Heart right ventricle (tissue), 16 donors: ENCODE measurements at regions not wholly inside any gene's neighbourhood (a gene's known extent, or its start where the extent isn't known, plus 50 kb on each side); places are given as distances from the start of the nearest gene placed in this dataset.

ENCODE experiments used
- ATAC-seq, 8 donors: fragments of 200-7000 bp; cut with Tn5 transposase; one replicate each; pipeline ENCODE4 v1.9.1; 2020; ENCODE audit warnings: mild to moderate bottlenecking in 8 of 8, moderate library complexity in 8 of 8, moderate number of reproducible peaks in 1 of 8
- DNase-seq, 2 donors: peaks; one replicate each; pipeline ENCODE4 v3.0.0-alpha.2; 2020
- H3K27ac ChIP-seq, 10 donors: fragments of 200-600 bp; sonication (generic) in 2 of 10; one replicate each; pipeline versions ENCODE4 v1.5.0 to v1.8.0; 2020 to 2022; ENCODE audit warnings: mild to moderate bottlenecking in 3 of 10
- H3K27me3 ChIP-seq, 7 donors: fragments of 200-600 bp; one replicate each; pipeline ENCODE4 v1.8.0; 2021 to 2022; ENCODE audit warnings: mild to moderate bottlenecking in 2 of 7
- H3K36me3 ChIP-seq, 9 donors: fragments of 200-600 bp; sonication (generic) in 1 of 9; one replicate each; pipeline versions ENCODE4 v1.5.0 to v1.8.0; 2020 to 2022; ENCODE audit warnings: mild to moderate bottlenecking in 2 of 9
- H3K4me1 ChIP-seq, 9 donors: fragments of 200-600 bp; sonication (generic) in 1 of 9; one replicate each; pipeline versions ENCODE4 v1.5.0 to v1.8.0; 2020 to 2022; ENCODE audit warnings: mild to moderate bottlenecking in 4 of 9
- H3K4me3 ChIP-seq, 10 donors: fragments of 200-600 bp; sonication (generic) in 2 of 10; one replicate each; pipeline versions ENCODE4 v1.5.0 to v1.8.0; 2020 to 2022; ENCODE audit warnings: mild to moderate bottlenecking in 7 of 10, moderate library complexity in 2 of 10
- H3K9me3 ChIP-seq, 11 donors: fragments of 200-600 bp in 10 of 11; sonication (generic) in 2 of 11; one replicate each; pipeline versions ENCODE4 v1.5.0 to v1.8.0; 2013 to 2022; ENCODE audit warnings: mild to moderate bottlenecking in 2 of 11, control low read depth in 1 of 11, moderate library complexity in 1 of 11
- WGBS, 2 donors: extraction: QIAGEN DNeasy Blood & Tissue Kit; methylation state at CpG; one replicate each; pipeline ENCODE4 v1.1.7; 2013; ENCODE audit warnings: inconsistent platforms in 1 of 2; 5-methylcytosine and 5-hydroxymethylcytosine counted together
- intact Hi-C, 10 donors: fragments of 100-400 bp; cut with DNase I; formaldehyde crosslinking; loops; one replicate each; pipeline versions ENCODE4 v1.11.1 to v1.14.2; 2022
- TF ChIP-seq, protein P1 (sequence below), 9 donors: fragments of 200-600 bp; sonication (generic) in 2 of 9; IDR thresholded peaks; one replicate each; pipeline versions ENCODE4 v1.5.0 to v1.8.0; 2021 to 2022; ENCODE audit warnings: antibody characterized with exemption in 9 of 9, mild to moderate bottlenecking in 5 of 9, moderate library complexity in 1 of 9
- donor health status: Arrhythmogenic right ventricular cardiomyopathy.
- donor health status: ischemic (EF 13 %, LVEDD 7.1; RV severe dilation, severe dysfunction).
- donor health status: healthy with polysubstance abuse.
- donor health status: DM: no; HTN: yes; CAD: no.
- donor health status: DM: no; HTN: no; CAD: no.
- donor health status: ischemic (EF 25% LVEDD 6.9; RV normal size, moderate dysfunction).
- donor health status: ischemic (EF 25% LVEDD 5.7; RV mildly dilated, moderate dysfunction).
- donor health status: healthy.
- donor health status: DM: yes; HTN: yes; CAD: no.
- donor health status: Ischemic cardiomyopathy.
- donor health status: ischemic (EF 35%, LVEDD 5.7; RV mildly dilated, moderate dysfunction).
- donor health status: nonischemic (EF 11% LVEDD 7.7; RV severe dilation, severe dysfunction).
- donor health status: DM: yes; HTN: yes; CAD: no.
- donor health status: PGD.
- donor health status: ischemic (EF 29% LVEDD 5.4; RV normal size, mild dysfunction).
- donor health status: nonischemic (EF 23%, LVEDD 6.1; RV moderate dilation, normal function).

DNA sequence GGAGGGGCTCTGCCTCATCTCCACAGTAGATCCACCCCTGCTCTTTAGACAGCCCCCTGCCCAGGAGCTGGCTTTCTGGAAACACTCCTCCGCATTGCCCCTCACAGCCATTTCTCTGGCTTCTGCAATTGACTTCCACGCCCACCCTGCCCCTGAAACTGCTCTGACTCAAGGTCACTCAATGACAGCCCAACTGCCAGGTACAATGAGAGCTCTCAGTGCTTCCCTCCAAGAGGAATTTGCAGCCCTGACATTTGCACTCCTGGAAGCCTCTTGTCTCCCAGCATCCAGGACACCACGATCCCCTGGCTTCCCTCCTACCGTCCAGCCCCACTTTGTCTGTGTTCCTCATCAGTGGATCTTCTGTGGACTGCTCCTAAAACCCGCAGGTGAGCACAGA, 421.5 kb downstream of the SOX9 start:
- H3K9me3 ChIP-seq: peaks cover 0 to 7% (median 0%) of the 10 kb centered on the region in 11 donors
- peaks cover 0 to 10% (median 4%) of the 10 kb centered on the region in 9 donors for H3K4me1 ChIP-seq
- TF ChIP-seq, protein P1, sequence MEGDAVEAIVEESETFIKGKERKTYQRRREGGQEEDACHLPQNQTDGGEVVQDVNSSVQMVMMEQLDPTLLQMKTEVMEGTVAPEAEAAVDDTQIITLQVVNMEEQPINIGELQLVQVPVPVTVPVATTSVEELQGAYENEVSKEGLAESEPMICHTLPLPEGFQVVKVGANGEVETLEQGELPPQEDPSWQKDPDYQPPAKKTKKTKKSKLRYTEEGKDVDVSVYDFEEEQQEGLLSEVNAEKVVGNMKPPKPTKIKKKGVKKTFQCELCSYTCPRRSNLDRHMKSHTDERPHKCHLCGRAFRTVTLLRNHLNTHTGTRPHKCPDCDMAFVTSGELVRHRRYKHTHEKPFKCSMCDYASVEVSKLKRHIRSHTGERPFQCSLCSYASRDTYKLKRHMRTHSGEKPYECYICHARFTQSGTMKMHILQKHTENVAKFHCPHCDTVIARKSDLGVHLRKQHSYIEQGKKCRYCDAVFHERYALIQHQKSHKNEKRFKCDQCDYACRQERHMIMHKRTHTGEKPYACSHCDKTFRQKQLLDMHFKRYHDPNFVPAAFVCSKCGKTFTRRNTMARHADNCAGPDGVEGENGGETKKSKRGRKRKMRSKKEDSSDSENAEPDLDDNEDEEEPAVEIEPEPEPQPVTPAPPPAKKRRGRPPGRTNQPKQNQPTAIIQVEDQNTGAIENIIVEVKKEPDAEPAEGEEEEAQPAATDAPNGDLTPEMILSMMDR (IDR thresholded peaks at IDR 0.05): no peak
- no peaks in the 10 kb centered on the region for H3K36me3 ChIP-seq
- no peak overlapping the region for H3K27ac ChIP-seq
- H3K4me3 ChIP-seq: no peak overlapping the region
- peaks cover 0 to 17% (median 5%) of the 10 kb centered on the region in 7 donors for H3K27me3 ChIP-seq
- DNase-seq (no peak), ATAC-seq (no peak)
- WGBS, 2 donors: 76 to 79% methylated on average over 5 of the region's 5 CpGs
- intact Hi-C loops: loop anchor here in 9 of 10 donors (5.0 to 10.0 kb wide), 10 partner anchors 418 to 1908 kb away; partner anchors contain the start of gene SOX9 (in 2 of the 9)

DNA sequence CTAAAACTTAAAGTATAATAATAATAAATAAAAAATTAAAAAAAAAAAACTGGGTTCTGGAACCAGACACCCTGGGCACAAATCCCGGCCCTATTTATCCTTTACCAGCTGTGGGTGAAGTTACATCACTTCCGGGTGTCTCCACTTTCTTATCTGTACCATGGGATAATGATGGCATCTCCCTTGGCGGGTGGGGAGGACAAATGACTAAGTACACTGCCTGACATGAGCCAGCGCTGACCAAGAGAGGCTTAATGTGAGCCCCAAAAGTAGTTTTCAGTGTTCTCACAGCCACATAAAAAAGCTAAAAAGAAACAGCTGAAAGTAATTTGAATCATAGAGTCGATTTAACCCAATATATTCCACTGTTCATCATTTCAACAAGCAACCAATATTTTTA, 424.9 kb downstream of the SOX9 start:
- Histone ChIP-seq H3K27me3 (peaks cover 0 to 5% (median 3%) of the 10 kb centered on the region in 7 donors), H3K4me3 (no peak overlapping the region), H3K27ac (no peak overlapping the region), H3K36me3 (no peaks in the 10 kb centered on the region), H3K9me3 (peaks cover 0 to 7% (median 0%) of the 10 kb centered on the region in 11 donors), H3K4me1 (peaks cover 0 to under 1% (median 0%) of the 10 kb centered on the region in 9 donors)
- no peak for DNase-seq
- WGBS, 2 donors: 86 to 88% methylated on average over 5 of the region's 5 CpGs
- intact Hi-C loops: loop anchor here in 5 of 10 donors (10.0 kb wide), 5 partner anchors 421 to 1911 kb away; partner anchors contain the start of gene SOX9 (in 1 of the 5)
- TF ChIP-seq, protein P1 (IDR thresholded peaks at IDR 0.05): no peak
- no peak for ATAC-seq

DNA sequence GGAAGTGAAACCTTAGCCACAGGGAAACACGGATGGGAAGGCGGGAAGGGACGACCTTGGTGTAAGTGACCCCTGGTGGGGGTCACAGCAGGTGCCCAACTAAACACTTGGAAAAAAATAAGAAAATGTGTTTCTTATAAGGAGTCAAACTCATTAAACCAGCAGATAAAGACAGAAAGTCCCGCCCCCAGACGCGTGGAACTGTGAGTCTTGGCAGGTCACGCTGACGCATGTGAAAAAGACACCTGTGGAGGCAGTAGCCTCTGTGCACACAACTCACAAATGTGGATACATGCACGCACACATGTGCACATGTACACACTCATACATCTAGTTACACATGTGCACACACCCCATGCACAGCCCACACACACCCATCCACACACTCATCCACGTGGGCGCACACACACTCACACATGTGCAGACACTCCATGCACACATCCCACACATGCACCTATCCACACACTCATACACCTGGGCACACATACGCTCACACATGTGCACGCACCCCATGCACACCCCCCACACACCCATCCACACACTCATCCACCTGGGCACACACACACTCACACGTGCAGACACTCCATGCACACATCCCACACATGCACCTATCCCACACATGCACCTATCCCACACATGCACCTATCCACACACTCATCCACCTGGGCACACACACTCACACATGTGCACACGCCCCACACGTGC, 432.4 kb downstream of the SOX9 start:
- Histone ChIP-seq H3K27ac (no peak overlapping the region), H3K4me3 (no peak overlapping the region), H3K9me3 (no peaks in the 10 kb centered on the region), H3K36me3 (no peaks in the 10 kb centered on the region), H3K27me3 (peaks cover 0 to 25% (median 9%) of the 10 kb centered on the region in 7 donors), H3K4me1 (no peaks in the 10 kb centered on the region)
- TF ChIP-seq, protein P1 (IDR thresholded peaks at IDR 0.05): no peak
- WGBS, 2 donors: 91 to 92% methylated on average over 16 of the region's 16 CpGs
- ATAC-seq (peak in 1 of 8 donors; percentile 7), DNase-seq (no peak)
- intact Hi-C loops: loop anchor here in 4 of 10 donors (10.0 kb wide), 3 partner anchors 102 to 612 kb away; partner anchors contain the start of gene SSTR2 (in 2 of the 4)

DNA sequence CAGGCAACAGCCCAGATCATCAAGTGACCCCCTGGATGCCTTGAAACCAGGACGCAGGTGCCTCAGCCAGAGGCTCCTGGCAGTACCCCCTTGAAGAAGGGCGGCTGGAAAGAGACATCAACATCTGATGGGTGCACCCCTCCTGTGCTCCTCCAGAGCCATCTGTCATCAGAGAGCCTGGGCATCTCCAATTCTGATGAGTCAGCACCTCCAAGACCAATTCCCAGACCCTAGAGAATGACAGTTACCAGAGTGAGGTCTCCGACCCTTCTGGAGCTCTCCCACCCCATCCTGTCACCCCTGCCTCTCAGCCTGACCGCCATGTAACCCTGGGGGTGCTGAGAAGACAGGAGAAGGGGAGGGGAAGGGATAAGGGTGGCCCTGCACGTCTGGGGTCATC, 433.7 kb downstream of the SOX9 start:
- Histone ChIP-seq H3K4me1 (no peaks in the 10 kb centered on the region), H3K4me3 (no peak overlapping the region), H3K27ac (no peak overlapping the region), H3K27me3 (peaks cover 0 to 27% (median 9%) of the 10 kb centered on the region in 7 donors), H3K9me3 (no peaks in the 10 kb centered on the region), H3K36me3 (no peaks in the 10 kb centered on the region)
- ATAC-seq (no peak), DNase-seq (no peak)
- TF ChIP-seq, protein P1 (IDR thresholded peaks at IDR 0.05): no peak
- 59 to 63% methylated on average over 5 of the region's 5 CpGs for WGBS, 2 donors
- intact Hi-C loops: loop anchor here in 4 of 10 donors (10.0 kb wide), 3 partner anchors 100 to 610 kb away; partner anchors contain the start of gene SSTR2 (in 2 of the 4)
